HAP-1 (cell line): ENCODE measurements at regions not wholly inside any gene's neighbourhood (a gene's known extent, or its start where the extent isn't known, plus 50 kb on each side); places are given as distances from the start of the nearest gene placed in this dataset.

ENCODE experiments used
- DNase-seq, 2 experiments: peaks; one replicate each; pipeline ENCODE4 v3.0.0-alpha.2; 2016 to 2020; ENCODE audit warnings: low spot score in 2 of 2
- H3K27me3 ChIP-seq: fragments of 250-450 bp; sonication (Bioruptor Pico); 2 replicates; pipeline ENCODE4 v1.5.1; 2020; ENCODE audit warnings: low read depth, mild to moderate bottlenecking, moderate library complexity
- H3K36me3 ChIP-seq: fragments of 250-450 bp; sonication (Bioruptor Pico); replicated peaks from 2 replicates; pipeline ENCODE4 v1.5.1; 2020; ENCODE audit warnings: mild to moderate bottlenecking
- H3K4me1 ChIP-seq: fragments of 250-450 bp; sonication (Bioruptor Pico); 2 replicates; pipeline ENCODE4 v1.5.1; 2020; ENCODE audit warnings: mild to moderate bottlenecking
- H3K4me3 ChIP-seq: fragments of 250-450 bp; sonication (Bioruptor Pico); 2 replicates; pipeline ENCODE4 v1.5.1; 2020; ENCODE audit warnings: mild to moderate bottlenecking, moderate library complexity
- H3K9me3 ChIP-seq: fragments of 250-450 bp; sonication (Bioruptor Pico); 2 replicates; pipeline ENCODE4 v1.5.1; 2020; ENCODE audit warnings: mild to moderate bottlenecking, moderate library complexity
- in situ Hi-C: fragments of 300-500 bp; cut with MboI; formaldehyde crosslinking; loops from 3 replicates; pipeline ENCODE4 v1.14.3; 2020; ENCODE audit warnings: low sequenced_read_pairs, inconsistent platforms, mixed read lengths

DNA sequence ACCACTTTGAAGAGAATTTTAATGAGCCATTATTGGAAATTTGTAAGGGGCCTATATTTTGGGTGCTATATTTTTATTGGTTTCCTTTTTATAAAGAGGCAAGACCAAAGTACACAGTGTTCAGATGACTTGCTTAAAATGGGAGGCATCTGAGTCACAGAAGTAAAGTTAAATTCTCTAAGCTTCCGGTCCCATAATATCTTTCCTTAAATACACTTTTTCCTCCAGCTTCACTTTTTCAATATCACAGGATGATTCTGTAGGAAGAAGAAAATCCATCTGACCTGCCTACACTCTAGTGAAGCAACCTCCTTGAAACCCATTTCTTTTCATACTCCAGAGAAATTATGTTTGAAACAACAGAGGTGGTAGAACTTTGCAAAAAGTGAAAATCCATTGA is 274.0 kb downstream of the PIK3R1 start:
- no peak overlapping the region for H3K4me3 ChIP-seq
- H3K9me3 ChIP-seq = no peaks in the 10 kb centered on the region
- no peaks in the 10 kb centered on the region for H3K36me3 ChIP-seq
- H3K4me1 ChIP-seq = no peaks in the 10 kb centered on the region
- H3K27me3 ChIP-seq = no peaks in the 10 kb centered on the region
- in situ Hi-C loops = no loop called here
- DNase-seq = no peak

DNA sequence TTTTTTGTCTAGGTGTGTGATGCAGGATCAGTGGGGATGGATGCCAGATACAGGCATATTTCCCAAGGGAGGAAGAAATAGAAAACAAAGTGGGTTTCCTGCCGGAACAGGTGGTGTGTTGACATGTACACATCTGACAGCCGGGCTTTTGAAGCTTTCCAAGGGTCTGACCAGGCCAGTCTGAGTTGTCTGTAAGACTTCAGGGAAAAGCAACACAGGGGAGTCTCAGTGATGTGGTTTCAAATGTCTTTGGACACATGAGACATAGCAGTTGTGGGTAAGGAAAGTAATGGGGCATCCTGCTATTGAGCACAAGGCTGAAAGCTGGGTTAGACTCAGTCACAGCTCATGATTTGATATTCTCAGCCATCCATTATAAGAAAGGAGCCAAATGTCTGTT is 274.9 kb downstream of the PIK3R1 start:
- Histone ChIP-seq H3K36me3 (no peaks in the 10 kb centered on the region), H3K27me3 (no peaks in the 10 kb centered on the region), H3K4me3 (no peak overlapping the region), H3K4me1 (no peaks in the 10 kb centered on the region), H3K9me3 (no peaks in the 10 kb centered on the region)
- no peak for DNase-seq
- in situ Hi-C loops = no loop called here

DNA sequence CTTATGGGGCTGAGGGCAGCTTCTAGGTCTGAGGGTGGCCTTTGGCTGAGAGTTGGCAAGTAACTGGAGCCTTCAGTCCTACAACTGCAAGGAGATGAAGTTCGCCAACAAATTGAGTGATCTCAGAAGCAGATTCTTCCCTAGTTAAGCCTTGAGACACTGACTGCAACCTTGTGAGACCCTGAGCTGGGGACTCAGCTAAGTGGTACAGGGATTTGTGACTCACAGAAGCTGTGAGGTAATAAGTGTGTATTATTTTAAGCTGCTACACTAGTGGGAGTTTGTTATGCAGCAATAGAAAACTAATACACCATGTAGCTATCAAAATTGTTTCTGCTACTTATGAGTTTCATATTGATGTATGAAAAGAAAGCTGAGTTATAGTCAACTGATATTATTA is 279.2 kb downstream of the PIK3R1 start:
- Histone ChIP-seq H3K27me3 (no peaks in the 10 kb centered on the region), H3K4me3 (no peak overlapping the region), H3K4me1 (no peaks in the 10 kb centered on the region), H3K36me3 (no peaks in the 10 kb centered on the region), H3K9me3 (peaks cover 6% of the 10 kb centered on the region; the same call in 1 of the 2 replicates)
- in situ Hi-C loops = no loop called here
- no peak for DNase-seq

DNA sequence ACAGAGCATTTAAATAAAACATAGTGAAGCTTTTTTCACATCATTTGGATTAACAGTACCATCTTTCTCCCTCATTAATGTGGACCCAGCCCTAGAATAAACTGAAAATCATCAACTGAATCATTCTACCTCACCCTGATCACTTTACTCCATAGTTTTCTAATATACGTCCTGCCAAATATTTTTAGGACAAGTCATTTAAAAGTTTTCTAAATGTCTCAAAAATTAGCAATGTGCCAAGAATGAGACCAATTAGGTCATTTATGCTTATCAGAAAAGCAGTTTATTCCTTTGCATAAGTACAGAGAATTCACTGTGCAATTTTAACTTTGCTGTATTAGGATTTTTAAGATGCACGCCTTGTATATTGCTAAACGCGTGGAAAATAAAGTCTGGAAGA is 284.4 kb downstream of the PIK3R1 start:
- Histone ChIP-seq H3K4me3 (no peak overlapping the region), H3K9me3 (peaks cover 6% of the 10 kb centered on the region; the same call in 1 of the 2 replicates), H3K27me3 (no peaks in the 10 kb centered on the region), H3K36me3 (no peaks in the 10 kb centered on the region), H3K4me1 (no peaks in the 10 kb centered on the region)
- in situ Hi-C loops = no loop called here
- no peak for DNase-seq

DNA sequence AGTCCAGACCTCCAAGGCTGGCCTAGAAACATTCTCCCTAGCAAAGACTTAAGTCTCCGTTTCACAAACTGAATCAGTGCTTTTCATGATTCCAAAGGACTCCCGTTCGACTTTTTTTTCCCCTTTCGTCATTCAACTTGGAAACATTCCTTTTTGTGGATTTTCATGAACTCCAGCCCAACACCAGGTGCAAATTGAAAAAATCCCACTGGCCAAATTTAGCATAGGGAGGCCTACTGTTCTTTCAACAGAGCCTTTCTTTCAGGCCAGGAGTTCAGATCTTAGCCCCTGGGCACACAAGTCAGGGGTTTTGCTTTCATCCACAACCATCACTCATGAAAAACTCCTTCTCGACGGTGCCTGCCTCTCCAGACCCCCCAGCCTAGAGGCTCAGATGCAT is 285.3 kb downstream of the PIK3R1 start:
- in situ Hi-C loops = no loop called here
- H3K27me3 ChIP-seq = no peaks in the 10 kb centered on the region

DNA sequence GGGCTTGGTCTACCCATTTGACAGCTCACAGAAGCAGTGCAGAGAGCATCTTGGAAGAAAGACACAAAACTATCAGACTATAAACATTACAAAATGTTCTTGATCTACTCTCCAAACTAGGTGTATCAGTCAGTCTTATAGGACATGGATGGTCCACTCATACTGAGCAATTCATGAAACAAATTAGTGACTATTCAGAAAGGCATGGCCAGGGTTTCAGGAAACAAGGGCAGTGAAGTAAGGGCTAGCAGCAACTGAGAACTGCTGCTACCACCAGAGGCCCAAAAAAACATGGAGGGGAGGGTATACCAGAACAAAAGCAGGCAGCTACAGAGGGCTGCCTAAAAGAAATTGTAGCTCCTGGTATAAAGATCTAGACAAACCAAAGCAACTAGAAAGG is 287.0 kb downstream of the PIK3R1 start:
- no peaks in the 10 kb centered on the region for H3K27me3 ChIP-seq
- peaks cover 4% of the 10 kb centered on the region; the same call in 1 of the 2 replicates for H3K9me3 ChIP-seq
- no peak for DNase-seq
- H3K4me3 ChIP-seq = no peak overlapping the region
- H3K36me3 ChIP-seq = no peaks in the 10 kb centered on the region
- no peaks in the 10 kb centered on the region for H3K4me1 ChIP-seq
- in situ Hi-C loops = no loop called here

More for the DNA sequence above, 285.3 kb downstream of the PIK3R1 start:
- Histone ChIP-seq H3K9me3 (peaks cover 4% of the 10 kb centered on the region; the same call in 1 of the 2 replicates), H3K4me1 (no peaks in the 10 kb centered on the region), H3K4me3 (no peak overlapping the region), H3K36me3 (no peaks in the 10 kb centered on the region)
- no peak for DNase-seq

DNA sequence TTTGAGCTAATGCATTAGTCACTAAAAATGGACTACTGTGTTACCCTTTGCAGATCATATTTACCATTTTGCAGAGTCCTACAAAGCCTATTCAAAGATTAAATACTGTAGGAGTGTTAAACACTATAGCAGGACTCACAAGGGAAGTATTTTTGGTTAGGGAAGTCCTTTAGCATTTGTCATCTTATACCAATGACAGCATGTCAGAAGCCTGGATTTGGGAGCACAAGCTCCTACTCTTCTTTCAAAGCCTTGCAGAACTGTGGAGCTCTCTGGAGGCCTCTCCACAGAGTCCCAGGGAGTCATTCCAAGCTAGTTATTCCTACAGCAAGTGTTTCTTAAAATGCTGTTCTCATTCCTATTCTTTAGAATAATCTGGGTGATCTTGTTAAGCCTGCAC is 288.8 kb downstream of the PIK3R1 start:
- Histone ChIP-seq H3K4me1 (no peaks in the 10 kb centered on the region), H3K27me3 (no peaks in the 10 kb centered on the region), H3K4me3 (no peak overlapping the region), H3K9me3 (no peaks in the 10 kb centered on the region), H3K36me3 (no peaks in the 10 kb centered on the region)
- DNase-seq = no peak
- in situ Hi-C loops = no loop called here

DNA sequence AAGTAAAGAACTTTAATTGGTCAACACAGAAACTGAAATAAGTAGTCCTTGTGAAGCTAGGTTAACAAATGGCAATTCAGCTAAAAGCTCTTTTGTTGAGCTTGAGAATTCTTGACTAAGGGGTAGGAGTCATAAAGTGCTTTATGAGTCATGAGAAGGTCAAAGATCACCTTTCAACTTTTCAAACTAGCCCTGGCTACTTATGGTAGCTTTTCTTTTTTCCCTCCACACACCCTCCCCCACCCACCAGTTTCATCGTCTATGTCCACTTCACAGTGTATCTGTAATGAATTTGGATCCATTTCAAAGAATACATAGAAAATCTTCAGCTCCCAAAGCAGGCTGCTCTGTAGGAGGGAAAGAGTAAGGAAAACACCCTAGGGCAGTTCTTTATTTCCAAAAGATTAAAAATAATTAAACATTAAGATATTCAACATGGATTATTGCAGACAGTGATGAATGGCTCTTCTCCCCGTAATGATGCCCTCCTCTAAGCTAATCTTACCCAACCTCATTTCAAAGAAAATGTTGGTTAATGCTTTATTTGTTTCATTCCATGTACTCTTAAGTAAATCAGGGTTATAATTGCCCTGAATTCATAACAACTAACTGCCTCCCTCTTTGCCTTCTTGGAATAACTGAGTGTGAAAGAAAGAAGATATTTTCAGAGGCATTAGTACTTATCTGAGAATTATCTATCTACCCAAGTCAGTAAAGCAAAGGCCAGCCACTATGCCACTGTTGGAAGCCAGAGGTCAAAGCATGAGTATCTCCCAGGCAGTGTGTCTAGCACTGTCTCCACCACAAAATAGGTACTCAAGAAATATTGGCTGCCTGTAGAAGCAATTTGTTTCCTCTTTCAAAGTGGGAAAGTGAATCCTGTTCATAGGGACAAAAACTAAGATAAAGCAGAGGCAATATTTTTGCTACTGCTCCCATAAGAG is 290.6 kb downstream of the PIK3R1 start:
- DNase-seq = peak; percentile 52 to 57
- H3K4me1 ChIP-seq = no peaks in the 10 kb centered on the region
- no peak overlapping the region for H3K4me3 ChIP-seq
- H3K27me3 ChIP-seq = no peaks in the 10 kb centered on the region
- no peaks in the 10 kb centered on the region for H3K9me3 ChIP-seq
- in situ Hi-C loops = no loop called here
- no peaks in the 10 kb centered on the region for H3K36me3 ChIP-seq

DNA sequence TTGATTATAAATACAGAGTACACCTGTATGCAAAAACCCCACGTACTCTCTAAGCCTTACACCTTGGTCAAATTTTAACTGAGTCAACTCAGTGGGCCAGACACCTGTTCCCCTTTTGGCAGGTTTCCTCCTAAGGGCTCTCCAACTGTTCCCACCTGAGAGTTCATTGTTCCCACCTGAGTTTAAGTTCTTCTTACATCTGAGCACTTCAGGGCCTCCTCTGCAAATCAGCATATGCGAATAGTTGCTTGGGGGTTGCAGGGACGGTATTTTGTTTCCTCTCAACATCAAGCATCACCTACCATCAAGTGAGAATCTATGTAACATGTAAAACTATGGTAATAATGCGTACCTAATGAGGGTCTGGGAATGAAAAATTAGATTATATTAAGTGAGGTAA is 300.0 kb downstream of the PIK3R1 start:
- no peak for DNase-seq

DNA sequence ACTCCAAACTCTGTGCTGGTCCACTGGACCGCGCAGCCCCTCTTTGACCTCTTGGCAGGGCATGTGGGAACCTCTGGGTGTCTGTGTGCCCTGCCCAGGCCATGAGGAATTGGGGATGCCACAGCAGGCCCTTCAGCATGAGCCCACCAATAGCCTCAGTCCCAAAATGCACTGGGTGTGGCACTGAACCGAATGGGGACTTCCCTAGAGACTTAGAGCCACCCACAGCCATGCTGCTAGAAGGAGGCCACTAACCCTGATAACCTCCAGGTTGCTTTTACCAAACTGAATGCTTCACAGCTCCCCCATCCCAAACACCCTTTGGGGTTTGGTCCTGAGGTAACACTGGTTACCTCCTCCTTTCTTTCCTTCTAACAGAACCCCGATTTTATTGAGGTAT is 302.7 kb downstream of the PIK3R1 start:
- Histone ChIP-seq H3K4me3 (no peak overlapping the region), H3K4me1 (no peaks in the 10 kb centered on the region), H3K27me3 (no peaks in the 10 kb centered on the region), H3K36me3 (no peaks in the 10 kb centered on the region), H3K9me3 (no peaks in the 10 kb centered on the region)
- in situ Hi-C loops = no loop called here
- DNase-seq = no peak

More for the DNA sequence above, 300.0 kb downstream of the PIK3R1 start:
- no peaks in the 10 kb centered on the region for H3K9me3 ChIP-seq
- in situ Hi-C loops = no loop called here
- H3K4me3 ChIP-seq = no peak overlapping the region
- no peaks in the 10 kb centered on the region for H3K27me3 ChIP-seq
- H3K36me3 ChIP-seq = no peaks in the 10 kb centered on the region
- no peaks in the 10 kb centered on the region for H3K4me1 ChIP-seq

DNA sequence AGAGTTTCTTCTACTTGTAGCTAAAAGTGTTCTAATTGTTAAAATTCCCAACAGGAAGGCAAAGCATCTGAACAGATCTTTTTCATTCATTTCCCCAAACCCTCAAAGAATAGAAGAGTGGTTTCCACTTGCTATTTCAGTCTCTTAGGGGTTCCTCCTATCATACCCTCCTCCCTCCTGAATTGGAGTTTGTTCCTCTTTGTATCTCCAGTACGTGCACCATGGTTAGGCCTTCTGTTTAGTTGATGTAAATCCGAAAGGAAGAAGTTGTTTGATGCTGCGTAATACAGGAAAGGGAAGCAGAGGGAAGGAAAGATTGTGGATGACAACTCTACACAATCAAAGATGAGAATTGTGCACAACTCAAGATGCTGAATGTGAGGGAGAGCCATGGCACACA is 303.6 kb downstream of the PIK3R1 start:
- in situ Hi-C loops = no loop called here
- Histone ChIP-seq H3K9me3 (no peaks in the 10 kb centered on the region), H3K27me3 (no peaks in the 10 kb centered on the region), H3K36me3 (no peaks in the 10 kb centered on the region), H3K4me1 (no peaks in the 10 kb centered on the region), H3K4me3 (no peak overlapping the region)
- no peak for DNase-seq

DNA sequence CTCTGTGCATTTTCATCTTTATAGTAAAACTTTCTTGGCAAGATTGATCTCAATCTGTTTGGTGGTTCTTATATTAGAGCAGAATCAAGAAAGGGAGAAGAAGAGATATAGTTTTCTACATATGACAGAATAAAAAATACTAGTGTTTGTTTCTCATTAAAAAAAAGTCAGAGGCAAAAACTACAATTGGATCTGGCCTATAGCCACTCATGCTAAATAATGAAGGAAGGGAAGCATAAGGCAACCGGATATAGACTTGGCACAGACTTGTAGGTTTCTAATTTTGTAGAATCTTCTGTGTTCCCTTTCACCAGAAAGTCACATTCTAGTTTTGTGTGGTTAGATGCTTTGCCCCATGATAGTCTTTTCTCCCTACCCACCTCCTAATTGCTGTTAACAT is 306.2 kb downstream of the PIK3R1 start:
- Histone ChIP-seq H3K4me3 (no peak overlapping the region), H3K27me3 (no peaks in the 10 kb centered on the region), H3K4me1 (no peaks in the 10 kb centered on the region), H3K36me3 (no peaks in the 10 kb centered on the region), H3K9me3 (no peaks in the 10 kb centered on the region)
- DNase-seq = no peak
- in situ Hi-C loops = no loop called here

DNA sequence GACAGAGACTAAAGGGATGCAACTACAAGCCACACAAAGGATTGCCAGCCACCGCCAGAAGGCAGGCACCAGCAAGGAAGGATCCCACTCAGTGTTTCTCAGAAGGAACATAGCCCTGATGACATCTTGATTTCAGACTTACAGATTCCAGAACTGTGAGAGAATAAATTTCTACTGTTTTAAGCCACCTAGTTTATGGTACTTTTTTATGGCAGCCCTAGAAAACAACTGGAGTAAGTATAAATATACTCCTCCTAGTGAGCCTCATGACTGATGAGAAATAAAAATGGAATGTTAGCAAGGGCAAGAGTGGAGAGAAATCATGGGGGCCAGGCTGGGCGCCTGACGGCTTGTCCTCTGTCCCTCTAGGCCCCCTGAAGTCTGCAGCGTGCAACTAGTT is 307.3 kb downstream of the PIK3R1 start:
- in situ Hi-C loops = no loop called here
- Histone ChIP-seq H3K27me3 (no peaks in the 10 kb centered on the region), H3K4me3 (no peak overlapping the region), H3K36me3 (no peaks in the 10 kb centered on the region), H3K9me3 (no peaks in the 10 kb centered on the region), H3K4me1 (no peaks in the 10 kb centered on the region)
- DNase-seq = no peak

DNA sequence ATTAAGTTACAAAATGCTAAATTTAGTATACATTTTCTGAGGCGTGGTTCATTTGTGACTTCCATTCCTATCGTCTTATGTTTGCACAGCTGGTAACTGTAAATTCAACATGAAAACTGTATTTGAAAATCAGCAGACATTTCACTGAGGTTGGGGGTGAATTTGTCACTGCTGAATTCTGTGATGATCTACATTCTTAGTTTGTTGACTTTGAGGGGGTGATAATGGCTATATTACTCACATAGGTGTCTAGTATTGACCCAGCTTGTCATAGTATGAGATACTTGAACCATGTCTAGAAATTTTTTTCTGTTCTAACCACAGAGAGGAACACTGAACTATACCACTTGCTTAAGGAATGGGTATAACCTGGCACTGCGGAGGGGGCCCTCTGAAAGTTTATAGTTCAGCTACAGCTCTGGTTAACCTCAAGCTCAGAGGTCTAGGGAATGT is 313.3 kb downstream of the PIK3R1 start:
- H3K4me3 ChIP-seq = no peak overlapping the region
- H3K9me3 ChIP-seq = no peaks in the 10 kb centered on the region
- in situ Hi-C loops = no loop called here
- DNase-seq = no peak
- H3K27me3 ChIP-seq = no peaks in the 10 kb centered on the region
- H3K36me3 ChIP-seq = no peaks in the 10 kb centered on the region
- H3K4me1 ChIP-seq = no peaks in the 10 kb centered on the region
